Parathyroid adenoma (tissue), 2 donors: ENCODE measurements at regions not wholly inside any gene's neighbourhood (a gene's known extent, or its start where the extent isn't known, plus 50 kb on each side); places are given as distances from the start of the nearest gene placed in this dataset.

Experiments
- H2AFZ ChIP-seq: fragments of 300-600 bp; sonication (generic); one replicate; pipeline ENCODE4 v1.7.0; 2017; ENCODE audit warnings: antibody characterized with exemption, mild to moderate bottlenecking
- H3K27ac ChIP-seq: fragments of 300-600 bp; sonication (generic); one replicate; pipeline ENCODE4 v1.7.0; 2017
- H3K27me3 ChIP-seq: fragments of 300-600 bp; sonication (generic); one replicate; pipeline ENCODE4 v1.7.0; 2017; ENCODE audit warnings: low read length; ENCODE audit not compliant: control insufficient read depth, insufficient read depth
- H3K36me3 ChIP-seq: fragments of 300-600 bp; sonication (generic); one replicate; pipeline ENCODE4 v1.7.0; 2017; ENCODE audit warnings: low read length; ENCODE audit not compliant: control insufficient read depth, insufficient read depth
- H3K4me1 ChIP-seq: fragments of 300-600 bp; sonication (generic); one replicate; pipeline ENCODE4 v1.7.0; 2017; ENCODE audit warnings: control low read depth
- H3K4me2 ChIP-seq: fragments of 300-600 bp; sonication (generic); one replicate; pipeline ENCODE4 v1.7.0; 2017; ENCODE audit warnings: low read length
- H3K4me3 ChIP-seq: fragments of 300-600 bp; sonication (generic); one replicate; pipeline ENCODE4 v1.7.0; 2017; ENCODE audit warnings: low read depth, low read length
- H3K79me2 ChIP-seq: fragments of 300-600 bp; sonication (generic); one replicate; pipeline ENCODE4 v1.7.0; 2017; ENCODE audit warnings: control low read depth
- H3K9ac ChIP-seq: fragments of 300-600 bp; sonication (generic); one replicate; pipeline ENCODE4 v1.7.0; 2017; ENCODE audit warnings: mild to moderate bottlenecking
- H3K9me3 ChIP-seq: fragments of 300-600 bp; sonication (generic); one replicate; pipeline ENCODE4 v1.7.0; 2017; ENCODE audit warnings: low read length; ENCODE audit not compliant: control insufficient read depth
- CTCF ChIP-seq: fragments of 300-600 bp; sonication (generic); IDR thresholded peaks from one replicate; pipeline ENCODE4 v1.7.0; 2017; ENCODE audit warnings: antibody characterized with exemption, mild to moderate bottlenecking
- donor health status: primary hyperparathyroidism.

- Histone ChIP-seq H3K4me2 (no peak overlapping the region), H3K79me2 (no peaks in the 10 kb centered on the region), H3K27ac (no peak overlapping the region), H2AFZ (no peak overlapping the region), H3K4me3 (no peak overlapping the region), H3K9me3 (no peaks in the 10 kb centered on the region), H3K9ac (no peak overlapping the region), H3K36me3 (no peaks in the 10 kb centered on the region), H3K4me1 (no peaks in the 10 kb centered on the region), H3K27me3 (no peaks in the 10 kb centered on the region)
- no peak for TF ChIP-seq CTCF
Measured at GRCh38 chr4:111391829-111392228, 753.4 kb upstream of the FAM241A start.

GRCh38 chr4:111393781-111394180, 751.5 kb upstream of the FAM241A start:
- no peak for TF ChIP-seq CTCF
- Histone ChIP-seq H3K9me3 (no peaks in the 10 kb centered on the region), H3K79me2 (no peaks in the 10 kb centered on the region), H3K4me2 (no peak overlapping the region), H3K27ac (no peak overlapping the region), H2AFZ (no peak overlapping the region), H3K4me3 (no peak overlapping the region), H3K4me1 (no peaks in the 10 kb centered on the region), H3K36me3 (no peaks in the 10 kb centered on the region), H3K9ac (no peak overlapping the region), H3K27me3 (no peaks in the 10 kb centered on the region)

- Histone ChIP-seq H3K4me1 (no peaks in the 10 kb centered on the region), H3K36me3 (no peaks in the 10 kb centered on the region), H3K9me3 (no peaks in the 10 kb centered on the region), H3K9ac (no peak overlapping the region), H3K27ac (no peak overlapping the region), H3K4me2 (no peak overlapping the region), H2AFZ (no peak overlapping the region), H3K4me3 (no peak overlapping the region), H3K27me3 (no peaks in the 10 kb centered on the region), H3K79me2 (no peaks in the 10 kb centered on the region)
- no peak for TF ChIP-seq CTCF
Measured at GRCh38 chr4:111398906-111399330, 746.3 kb upstream of the FAM241A start.

- no peak overlapping the region for H3K4me2 ChIP-seq
- no peaks in the 10 kb centered on the region for H3K9me3 ChIP-seq
- no peak overlapping the region for H3K27ac ChIP-seq
- H2AFZ ChIP-seq, result no peak overlapping the region
- H3K27me3 ChIP-seq, result no peaks in the 10 kb centered on the region
- TF ChIP-seq CTCF, result no peak
- H3K4me1 ChIP-seq, result no peaks in the 10 kb centered on the region
- H3K36me3 ChIP-seq, result no peaks in the 10 kb centered on the region
- no peak overlapping the region for H3K9ac ChIP-seq
- no peaks in the 10 kb centered on the region for H3K79me2 ChIP-seq
- no peak overlapping the region for H3K4me3 ChIP-seq
Measured at GRCh38 chr4:111399623-111400022, 745.6 kb upstream of the FAM241A start.

- Histone ChIP-seq H3K4me1 (no peaks in the 10 kb centered on the region), H3K27me3 (no peaks in the 10 kb centered on the region), H3K27ac (no peak overlapping the region), H3K9me3 (no peaks in the 10 kb centered on the region), H3K4me3 (no peak overlapping the region), H3K36me3 (no peaks in the 10 kb centered on the region), H3K79me2 (no peaks in the 10 kb centered on the region), H2AFZ (no peak overlapping the region), H3K4me2 (no peak overlapping the region), H3K9ac (no peak overlapping the region)
- no peak for TF ChIP-seq CTCF
Measured at GRCh38 chr4:111400741-111401140, 744.5 kb upstream of the FAM241A start.
